Heart right ventricle (tissue), 16 donors: ENCODE measurements at regions not wholly inside any gene's neighbourhood (a gene's known extent, or its start where the extent isn't known, plus 50 kb on each side); places are given as distances from the start of the nearest gene placed in this dataset.
A peak's percentile ranks its signal among the peaks of the same experiment; 100 is the strongest.

Experiments used
- ATAC-seq, 8 donors: fragments of 200-7000 bp; cut with Tn5 transposase; one replicate each; pipeline ENCODE4 v1.9.1; 2020; ENCODE audit warnings: mild to moderate bottlenecking in 8 of 8, moderate library complexity in 8 of 8, moderate number of reproducible peaks in 1 of 8
- DNase-seq, 2 donors: peaks; one replicate each; pipeline ENCODE4 v3.0.0-alpha.2; 2020
- H3K27ac ChIP-seq, 10 donors: fragments of 200-600 bp; sonication (generic) in 2 of 10; one replicate each; pipeline versions ENCODE4 v1.5.0 to v1.8.0; 2020 to 2022; ENCODE audit warnings: mild to moderate bottlenecking in 3 of 10
- H3K27me3 ChIP-seq, 7 donors: fragments of 200-600 bp; one replicate each; pipeline ENCODE4 v1.8.0; 2021 to 2022; ENCODE audit warnings: mild to moderate bottlenecking in 2 of 7
- H3K36me3 ChIP-seq, 9 donors: fragments of 200-600 bp; sonication (generic) in 1 of 9; one replicate each; pipeline versions ENCODE4 v1.5.0 to v1.8.0; 2020 to 2022; ENCODE audit warnings: mild to moderate bottlenecking in 2 of 9
- H3K4me1 ChIP-seq, 9 donors: fragments of 200-600 bp; sonication (generic) in 1 of 9; one replicate each; pipeline versions ENCODE4 v1.5.0 to v1.8.0; 2020 to 2022; ENCODE audit warnings: mild to moderate bottlenecking in 4 of 9
- H3K4me3 ChIP-seq, 10 donors: fragments of 200-600 bp; sonication (generic) in 2 of 10; one replicate each; pipeline versions ENCODE4 v1.5.0 to v1.8.0; 2020 to 2022; ENCODE audit warnings: mild to moderate bottlenecking in 7 of 10, moderate library complexity in 2 of 10
- H3K9me3 ChIP-seq, 11 donors: fragments of 200-600 bp in 10 of 11; sonication (generic) in 2 of 11; one replicate each; pipeline versions ENCODE4 v1.5.0 to v1.8.0; 2013 to 2022; ENCODE audit warnings: mild to moderate bottlenecking in 2 of 11, control low read depth in 1 of 11, moderate library complexity in 1 of 11
- WGBS, 2 donors: extraction: QIAGEN DNeasy Blood & Tissue Kit; methylation state at CpG; one replicate each; pipeline ENCODE4 v1.1.7; 2013; ENCODE audit warnings: inconsistent platforms in 1 of 2; 5-methylcytosine and 5-hydroxymethylcytosine counted together
- intact Hi-C, 10 donors: fragments of 100-400 bp; cut with DNase I; formaldehyde crosslinking; loops; one replicate each; pipeline versions ENCODE4 v1.11.1 to v1.14.2; 2022
- TF ChIP-seq, protein P1 (sequence below), 9 donors: fragments of 200-600 bp; sonication (generic) in 2 of 9; IDR thresholded peaks; one replicate each; pipeline versions ENCODE4 v1.5.0 to v1.8.0; 2021 to 2022; ENCODE audit warnings: antibody characterized with exemption in 9 of 9, mild to moderate bottlenecking in 5 of 9, moderate library complexity in 1 of 9
- donor health status: Arrhythmogenic right ventricular cardiomyopathy.
- donor health status: ischemic (EF 13 %, LVEDD 7.1; RV severe dilation, severe dysfunction).
- donor health status: healthy with polysubstance abuse.
- donor health status: DM: no; HTN: yes; CAD: no.
- donor health status: DM: no; HTN: no; CAD: no.
- donor health status: ischemic (EF 25% LVEDD 6.9; RV normal size, moderate dysfunction).
- donor health status: ischemic (EF 25% LVEDD 5.7; RV mildly dilated, moderate dysfunction).
- donor health status: healthy.
- donor health status: DM: yes; HTN: yes; CAD: no.
- donor health status: Ischemic cardiomyopathy.
- donor health status: ischemic (EF 35%, LVEDD 5.7; RV mildly dilated, moderate dysfunction).
- donor health status: nonischemic (EF 11% LVEDD 7.7; RV severe dilation, severe dysfunction).
- donor health status: DM: yes; HTN: yes; CAD: no.
- donor health status: PGD.
- donor health status: ischemic (EF 29% LVEDD 5.4; RV normal size, mild dysfunction).
- donor health status: nonischemic (EF 23%, LVEDD 6.1; RV moderate dilation, normal function).

GRCh38 chr16:79312502-79312901 lies 288.0 kb downstream of the MAF start:
- 58 to 60% methylated on average over 11 of the region's 11 CpGs for WGBS, 2 donors
- no peaks in the 10 kb centered on the region for H3K9me3 ChIP-seq
- no peaks in the 10 kb centered on the region for H3K36me3 ChIP-seq
- H3K27me3 ChIP-seq: peaks cover 0 to 22% (median 5%) of the 10 kb centered on the region in 7 donors
- H3K4me1 ChIP-seq: peaks cover 0 to 8% (median 0%) of the 10 kb centered on the region in 9 donors
- ATAC-seq (no peak), DNase-seq (no peak)
- intact Hi-C loops: no loop called here
- TF ChIP-seq, protein P1, sequence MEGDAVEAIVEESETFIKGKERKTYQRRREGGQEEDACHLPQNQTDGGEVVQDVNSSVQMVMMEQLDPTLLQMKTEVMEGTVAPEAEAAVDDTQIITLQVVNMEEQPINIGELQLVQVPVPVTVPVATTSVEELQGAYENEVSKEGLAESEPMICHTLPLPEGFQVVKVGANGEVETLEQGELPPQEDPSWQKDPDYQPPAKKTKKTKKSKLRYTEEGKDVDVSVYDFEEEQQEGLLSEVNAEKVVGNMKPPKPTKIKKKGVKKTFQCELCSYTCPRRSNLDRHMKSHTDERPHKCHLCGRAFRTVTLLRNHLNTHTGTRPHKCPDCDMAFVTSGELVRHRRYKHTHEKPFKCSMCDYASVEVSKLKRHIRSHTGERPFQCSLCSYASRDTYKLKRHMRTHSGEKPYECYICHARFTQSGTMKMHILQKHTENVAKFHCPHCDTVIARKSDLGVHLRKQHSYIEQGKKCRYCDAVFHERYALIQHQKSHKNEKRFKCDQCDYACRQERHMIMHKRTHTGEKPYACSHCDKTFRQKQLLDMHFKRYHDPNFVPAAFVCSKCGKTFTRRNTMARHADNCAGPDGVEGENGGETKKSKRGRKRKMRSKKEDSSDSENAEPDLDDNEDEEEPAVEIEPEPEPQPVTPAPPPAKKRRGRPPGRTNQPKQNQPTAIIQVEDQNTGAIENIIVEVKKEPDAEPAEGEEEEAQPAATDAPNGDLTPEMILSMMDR (IDR thresholded peaks at IDR 0.05): no peak
- no peak overlapping the region for H3K4me3 ChIP-seq
- no peak overlapping the region for H3K27ac ChIP-seq

GRCh38 chr16:79310710-79311109 lies 289.8 kb downstream of the MAF start:
- 83 to 89% methylated on average over 7 of the region's 7 CpGs for WGBS, 2 donors
- no peak overlapping the region for H3K4me3 ChIP-seq

DNA sequence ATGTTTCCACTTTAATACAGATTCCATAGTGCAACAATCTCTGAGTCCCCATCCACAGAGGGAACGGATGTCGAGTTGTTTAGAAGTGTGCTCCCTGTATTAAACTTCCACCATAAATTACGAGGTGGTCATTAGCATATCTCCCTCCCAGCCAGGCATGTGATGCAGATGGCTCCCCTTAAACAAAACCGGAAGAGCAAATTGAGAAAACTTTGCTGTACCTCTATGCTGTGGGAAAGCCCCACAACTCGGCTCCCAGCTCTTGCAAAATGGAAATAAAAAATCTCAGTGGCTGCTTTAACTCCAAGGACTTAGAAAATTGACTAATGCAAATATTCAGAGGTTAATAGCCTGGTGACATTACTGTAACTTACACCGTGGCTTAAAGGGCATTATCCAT lies 290.9 kb downstream of the MAF start:
- DNase-seq: no peak
- H3K4me1 ChIP-seq: peaks cover 0 to 12% (median 0%) of the 10 kb centered on the region in 9 donors
- peaks cover 0 to 26% (median 5%) of the 10 kb centered on the region in 7 donors for H3K27me3 ChIP-seq
- 76 to 79% methylated on average over 6 of the region's 6 CpGs for WGBS, 2 donors
- ATAC-seq: no peak
- TF ChIP-seq, protein P1 (IDR thresholded peaks at IDR 0.05): no peak
- H3K36me3 ChIP-seq: no peaks in the 10 kb centered on the region
- no peak overlapping the region for H3K4me3 ChIP-seq
- intact Hi-C loops: no loop called here
- H3K9me3 ChIP-seq: no peaks in the 10 kb centered on the region
- H3K27ac ChIP-seq: no peak overlapping the region

More at GRCh38 chr16:79310710-79311109, 289.8 kb downstream of the MAF start:
- DNase-seq: no peak
- Histone ChIP-seq H3K27ac (no peak overlapping the region), H3K9me3 (no peaks in the 10 kb centered on the region), H3K27me3 (peaks cover 0 to 30% (median 4%) of the 10 kb centered on the region in 7 donors), H3K36me3 (no peaks in the 10 kb centered on the region), H3K4me1 (peaks cover 0 to 12% (median 0%) of the 10 kb centered on the region in 9 donors)
- intact Hi-C loops: no loop called here
- TF ChIP-seq, protein P1 (IDR thresholded peaks at IDR 0.05): no peak
- ATAC-seq: no peak

DNA sequence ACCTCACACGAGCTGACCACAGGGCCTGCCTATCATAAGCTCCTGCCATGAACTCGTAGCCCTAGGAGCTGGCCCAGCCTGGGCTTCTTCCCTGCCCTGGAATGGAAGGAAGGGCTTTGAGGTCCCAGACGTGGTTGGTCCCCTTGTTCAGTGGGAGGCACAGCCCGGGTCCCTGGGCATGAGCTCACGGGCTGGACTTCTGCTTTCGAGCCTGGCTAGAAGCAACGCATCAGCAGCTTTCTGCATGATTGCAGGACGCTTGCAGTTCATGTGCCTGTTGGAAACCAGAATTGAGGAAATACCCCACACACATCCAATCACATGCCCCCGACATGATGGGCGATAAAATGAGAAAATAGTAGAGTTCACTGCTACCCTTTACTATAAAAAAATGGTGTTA lies 293.3 kb downstream of the MAF start:
- no peaks in the 10 kb centered on the region for H3K36me3 ChIP-seq

More for the DNA sequence above, 293.3 kb downstream of the MAF start:
- intact Hi-C loops: no loop called here
- ATAC-seq (peak; percentile 24 to 84 (median 79)), DNase-seq (peak; percentile 36 to 48)
- peaks cover 0 to 12% (median 0%) of the 10 kb centered on the region in 9 donors for H3K4me1 ChIP-seq
- no peak overlapping the region for H3K4me3 ChIP-seq
- 84 to 95% methylated on average over 10 of the region's 10 CpGs for WGBS, 2 donors
- H3K27me3 ChIP-seq: peaks cover 0 to 26% (median 8%) of the 10 kb centered on the region in 7 donors
- peak overlapping the region in 1 of 10 donors; percentile 45 for H3K27ac ChIP-seq
- TF ChIP-seq, protein P1 (IDR thresholded peaks at IDR 0.05): no peak
- no peaks in the 10 kb centered on the region for H3K9me3 ChIP-seq
